ENCODE measurements at regions not wholly inside any gene's neighbourhood (a gene's known extent, or its start where the extent isn't known, plus 50 kb on each side); places are given as distances from the start of the nearest gene placed in this dataset.

- no peak for TF ChIP-seq ZFP30 (CRISPR knock-in tag; IDR thresholded peaks at IDR 0.05)
- no peak for TF ChIP-seq ZC3H10 (CRISPR knock-in tag; IDR thresholded peaks at IDR 0.05)
- no peak for TF ChIP-seq RARB (CRISPR knock-in tag; IDR thresholded peaks at IDR 0.05)
- no peak for TF ChIP-seq ZFP3 (CRISPR knock-in tag; IDR thresholded peaks at IDR 0.05)
- no peak for TF ChIP-seq ESRRG (CRISPR knock-in tag; IDR thresholded peaks at IDR 0.05)
- no peak for TF ChIP-seq PATZ1 (CRISPR knock-in tag; IDR thresholded peaks at IDR 0.05; ENCODE audit: borderline replicate concordance)
- TF ChIP-seq TOX (CRISPR knock-in tag; IDR thresholded peaks at IDR 0.05; ENCODE audit: borderline replicate concordance) = no peak
Observed at GRCh38 chr11:127443297-127443696, 442.7 kb upstream of the KIRREL3 start.
